CD4-positive, CD25-positive, alpha-beta regulatory T cell (primary cell): ENCODE measurements at regions not wholly inside any gene's neighbourhood (a gene's known extent, or its start where the extent isn't known, plus 50 kb on each side); places are given as distances from the start of the nearest gene placed in this dataset.
A peak's percentile ranks its signal among the peaks of the same experiment; 100 is the strongest.

Source experiments
- ATAC-seq, 2 donors: fragments of 150-1000 bp; cut with Tn5 transposase; one replicate each; pipeline ENCODE4 v1.10.0; 2021; ENCODE audit warnings: low read depth in 2 of 2, moderate number of reproducible peaks in 2 of 2, moderate library complexity in 1 of 2
- DNase-seq, 3 donors: peaks; one replicate each; pipeline versions ENCODE4 v3.0.0 to v3.0.0-alpha.2; 2012 to 2022; ENCODE audit warnings: mixed read lengths in 1 of 3
- H3K27ac ChIP-seq: one replicate; pipeline ENCODE4 v1.7.0; 2013; ENCODE audit warnings: mild to moderate bottlenecking, low read length; ENCODE audit not compliant: insufficient read depth, poor library complexity, severe bottlenecking
- H3K27me3 ChIP-seq: one replicate; pipeline ENCODE4 v1.7.0; 2013; ENCODE audit warnings: low read length; ENCODE audit not compliant: control insufficient read depth, insufficient read depth
- H3K36me3 ChIP-seq: one replicate; pipeline ENCODE4 v1.7.0; 2013; ENCODE audit warnings: mild to moderate bottlenecking, low read length, moderate library complexity; ENCODE audit not compliant: control insufficient read depth, insufficient read depth
- H3K4me1 ChIP-seq: 2 replicates; pipeline ENCODE4 v1.7.0; 2013; ENCODE audit warnings: mild to moderate bottlenecking, low read length; ENCODE audit not compliant: insufficient read depth, control insufficient read depth, poor library complexity, severe bottlenecking
- H3K4me3 ChIP-seq: one replicate; pipeline ENCODE4 v1.7.0; 2013; ENCODE audit warnings: low read depth, mild to moderate bottlenecking, low read length, moderate library complexity
- H3K9me3 ChIP-seq, 2 experiments: 1 replicate in 1 of 2; 2 replicates in 1 of 2; pipeline ENCODE4 v1.7.0; 2013; ENCODE audit warnings: low read length in 2 of 2, mild to moderate bottlenecking in 1 of 2, moderate library complexity in 1 of 2; ENCODE audit not compliant: control insufficient read depth in 2 of 2
- H3K27ac Mint-ChIP-seq, 3 donors: one replicate each; pipeline ENCODE4 v1.8.0; 2020 to 2022; ENCODE audit warnings: mild to moderate bottlenecking in 3 of 3, mixed read lengths in 3 of 3, moderate library complexity in 2 of 3
- H3K27me3 Mint-ChIP-seq: one replicate; pipeline ENCODE4 v1.8.0; 2022; ENCODE audit warnings: mild to moderate bottlenecking, mixed read lengths
- H3K36me3 Mint-ChIP-seq: one replicate; pipeline ENCODE4 v1.8.0; 2020; ENCODE audit warnings: mixed read lengths
- H3K4me1 Mint-ChIP-seq, 4 donors: one replicate each; pipeline ENCODE4 v1.8.0; 2020 to 2022; ENCODE audit warnings: mixed read lengths in 4 of 4, mild to moderate bottlenecking in 1 of 4
- H3K4me3 Mint-ChIP-seq, 4 donors: one replicate each; pipeline ENCODE4 v1.8.0; 2020 to 2022; ENCODE audit warnings: mild to moderate bottlenecking in 4 of 4, mixed read lengths in 4 of 4, moderate library complexity in 3 of 4
- H3K9me3 Mint-ChIP-seq, 7 donors: one replicate each; pipeline ENCODE4 v1.8.0; 2020 to 2022; ENCODE audit warnings: mixed read lengths in 7 of 7, mild to moderate bottlenecking in 3 of 7, moderate library complexity in 2 of 7

GRCh38 chr1:244969355-244970235 is 105.3 kb upstream of the HNRNPU start:
- H3K36me3 Mint-ChIP-seq, result no peaks in the 10 kb centered on the region
- peaks cover 14% of the 10 kb centered on the region for H3K27me3 Mint-ChIP-seq
- H3K4me1 Mint-ChIP-seq, result peaks cover 16 to 21% (median 17%) of the 10 kb centered on the region in 4 donors
- peak; percentile 14 to 15 for ATAC-seq
- Histone ChIP-seq H3K4me1 (peaks cover 16% of the 10 kb centered on the region), H3K36me3 (no peaks in the 10 kb centered on the region), H3K9me3 (no peaks in the 10 kb centered on the region), H3K27ac (peak overlapping the region; percentile 99), H3K4me3 (peak overlapping the region; percentile 77), H3K27me3 (no peaks in the 10 kb centered on the region)
- H3K9me3 Mint-ChIP-seq, result peaks cover 0 to 1% (median 0%) of the 10 kb centered on the region in 7 donors
- DNase-seq, result peak; percentile 63 to 86 (median 69)
- peak overlapping the region; percentile 92 to 97 (median 96) for H3K4me3 Mint-ChIP-seq
- peak overlapping the region; percentile 99 to 100 (median 99) for H3K27ac Mint-ChIP-seq

- Mint-ChIP-seq H3K27ac (peak overlapping the region; percentile 70 to 99 (median 91)), H3K9me3 (peaks cover 0 to 1% (median 0%) of the 10 kb centered on the region in 7 donors), H3K27me3 (peaks cover 14% of the 10 kb centered on the region), H3K36me3 (no peaks in the 10 kb centered on the region), H3K4me1 (peaks cover 18 to 24% (median 20%) of the 10 kb centered on the region in 4 donors), H3K4me3 (peak overlapping the region in 3 of 4 donors; percentile 92 to 97 (median 96))
- Histone ChIP-seq H3K4me1 (peaks cover 16% of the 10 kb centered on the region), H3K27me3 (no peaks in the 10 kb centered on the region), H3K4me3 (peak overlapping the region; percentile 77), H3K36me3 (no peaks in the 10 kb centered on the region), H3K27ac (peak overlapping the region; percentile 99), H3K9me3 (no peaks in the 10 kb centered on the region)
- no peak for DNase-seq
- no peak for ATAC-seq
These were observed 104.5 kb upstream of the HNRNPU start for GRCh38 chr1:244968881-244969280.

GRCh38 chr1:244968471-244968871 is 104.1 kb upstream of the HNRNPU start:
- no peaks in the 10 kb centered on the region for H3K36me3 Mint-ChIP-seq
- no peak for DNase-seq
- Histone ChIP-seq H3K36me3 (no peaks in the 10 kb centered on the region), H3K27me3 (no peaks in the 10 kb centered on the region), H3K4me3 (peak overlapping the region; percentile 77), H3K9me3 (no peaks in the 10 kb centered on the region), H3K27ac (peak overlapping the region; percentile 99), H3K4me1 (peaks cover 16% of the 10 kb centered on the region)
- H3K9me3 Mint-ChIP-seq, result peaks cover 0 to 1% (median 0%) of the 10 kb centered on the region in 7 donors
- H3K27ac Mint-ChIP-seq, result peak overlapping the region; percentile 70 to 99 (median 91)
- peak overlapping the region in 2 of 4 donors; percentile 33 to 64 for H3K4me3 Mint-ChIP-seq
- peaks cover 14% of the 10 kb centered on the region for H3K27me3 Mint-ChIP-seq
- peaks cover 20 to 27% (median 23%) of the 10 kb centered on the region in 4 donors for H3K4me1 Mint-ChIP-seq
- no peak for ATAC-seq

GRCh38 chr1:244967159-244967558 is 102.8 kb upstream of the HNRNPU start:
- no peak overlapping the region for H3K27ac ChIP-seq
- ATAC-seq (no peak), DNase-seq (no peak)
- peaks cover 0 to 1% (median 0%) of the 10 kb centered on the region in 7 donors for H3K9me3 Mint-ChIP-seq
- H3K27me3 ChIP-seq, result no peaks in the 10 kb centered on the region
- H3K27ac Mint-ChIP-seq, result no peak overlapping the region
- no peaks in the 10 kb centered on the region for H3K36me3 Mint-ChIP-seq
- peaks cover 16% of the 10 kb centered on the region for H3K4me1 ChIP-seq
- H3K4me3 Mint-ChIP-seq, result peak overlapping the region in 1 of 4 donors; percentile 72
- H3K4me3 ChIP-seq, result no peak overlapping the region
- peaks cover 14% of the 10 kb centered on the region for H3K27me3 Mint-ChIP-seq
- H3K36me3 ChIP-seq, result no peaks in the 10 kb centered on the region
- no peaks in the 10 kb centered on the region for H3K9me3 ChIP-seq
- peaks cover 20 to 25% (median 20%) of the 10 kb centered on the region in 4 donors for H3K4me1 Mint-ChIP-seq

- no peak for ATAC-seq
- Mint-ChIP-seq H3K27me3 (peaks cover 4% of the 10 kb centered on the region), H3K36me3 (no peaks in the 10 kb centered on the region)
These were observed 101.1 kb upstream of the HNRNPU start for GRCh38 chr1:244965185-244966030.

GRCh38 chr1:244964112-244964971 is 100.0 kb upstream of the HNRNPU start:
- no peaks in the 10 kb centered on the region for H3K27me3 Mint-ChIP-seq
- H3K27ac Mint-ChIP-seq, result peak overlapping the region in 1 of 3 donors; percentile 43
- H3K27ac ChIP-seq, result no peak overlapping the region
- H3K27me3 ChIP-seq, result no peaks in the 10 kb centered on the region
- H3K9me3 ChIP-seq, result no peaks in the 10 kb centered on the region
- H3K4me3 ChIP-seq, result no peak overlapping the region
- no peak for ATAC-seq
- H3K4me1 Mint-ChIP-seq, result peaks cover 7 to 14% (median 12%) of the 10 kb centered on the region in 4 donors
- no peaks in the 10 kb centered on the region for H3K9me3 Mint-ChIP-seq
- no peaks in the 10 kb centered on the region for H3K36me3 ChIP-seq
- peaks cover 6% of the 10 kb centered on the region for H3K4me1 ChIP-seq
- H3K36me3 Mint-ChIP-seq, result no peaks in the 10 kb centered on the region
- peak in 1 of 3 donors; percentile 17 for DNase-seq
- H3K4me3 Mint-ChIP-seq, result peak overlapping the region in 1 of 4 donors; percentile 44

More at GRCh38 chr1:244965185-244966030, 101.1 kb upstream of the HNRNPU start:
- Histone ChIP-seq H3K27me3 (no peaks in the 10 kb centered on the region), H3K27ac (no peak overlapping the region), H3K9me3 (no peaks in the 10 kb centered on the region), H3K4me3 (no peak overlapping the region), H3K4me1 (peaks cover 10% of the 10 kb centered on the region), H3K36me3 (no peaks in the 10 kb centered on the region)
- Mint-ChIP-seq H3K4me1 (peaks cover 7 to 17% (median 13%) of the 10 kb centered on the region in 4 donors), H3K27ac (no peak overlapping the region), H3K4me3 (no peak overlapping the region), H3K9me3 (no peaks in the 10 kb centered on the region)
- DNase-seq, result no peak
